NCI-H748 treated with DMSO at 0.1 percent for 48 hours (cell line): ENCODE measurements at regions not wholly inside any gene's neighbourhood (a gene's known extent, or its start where the extent isn't known, plus 50 kb on each side); places are given as distances from the start of the nearest gene placed in this dataset.
A peak's percentile ranks its signal among the peaks of the same experiment; 100 is the strongest.

ENCODE experiments used
- DNase-seq: peaks from one replicate; lab custom pipeline; 2025; lab: John Stamatoyannopoulos, UW

DNA sequence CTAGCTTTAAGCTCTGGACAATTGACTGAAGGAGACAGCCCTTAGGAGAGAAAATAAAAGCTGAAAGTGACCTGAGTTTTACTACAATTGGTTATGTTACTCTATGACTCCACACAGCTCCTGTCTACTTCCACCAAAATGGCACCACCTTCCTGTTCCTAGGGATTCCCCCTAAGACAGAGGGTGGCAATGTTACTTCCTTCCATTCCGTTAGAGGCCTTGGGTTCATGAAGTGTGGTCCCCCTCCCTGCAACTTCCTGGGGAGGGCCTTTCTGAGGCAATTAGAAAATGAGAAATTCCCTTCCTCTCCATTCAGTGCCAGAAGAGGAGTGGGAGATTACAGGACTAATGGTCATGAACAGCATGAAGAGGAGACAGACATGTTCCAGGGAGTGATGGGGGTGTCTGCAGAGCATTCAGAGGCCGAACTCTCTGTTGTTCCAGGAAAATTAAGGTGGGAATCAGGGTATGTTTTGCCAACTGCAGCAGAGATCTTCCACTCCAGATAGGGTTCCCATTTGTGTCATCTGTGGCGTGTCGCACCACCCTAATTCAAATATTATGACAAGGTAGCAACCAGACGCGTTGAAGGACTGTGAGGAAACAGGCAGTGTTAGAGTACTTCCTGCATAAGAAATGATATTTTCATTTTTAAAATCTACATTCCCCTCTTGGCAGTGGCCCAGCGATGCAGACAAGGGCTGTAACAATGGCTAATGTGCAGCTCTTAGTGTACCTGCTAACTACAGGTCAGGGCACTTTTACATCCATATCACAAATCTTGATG lies 53.1 kb upstream of the TRIM67 start:
- no peak for DNase-seq

- DNase-seq = no peak
These were observed 54.1 kb upstream of the TRIM67 start for GRCh38 chr1:231107600-231108326.

DNA sequence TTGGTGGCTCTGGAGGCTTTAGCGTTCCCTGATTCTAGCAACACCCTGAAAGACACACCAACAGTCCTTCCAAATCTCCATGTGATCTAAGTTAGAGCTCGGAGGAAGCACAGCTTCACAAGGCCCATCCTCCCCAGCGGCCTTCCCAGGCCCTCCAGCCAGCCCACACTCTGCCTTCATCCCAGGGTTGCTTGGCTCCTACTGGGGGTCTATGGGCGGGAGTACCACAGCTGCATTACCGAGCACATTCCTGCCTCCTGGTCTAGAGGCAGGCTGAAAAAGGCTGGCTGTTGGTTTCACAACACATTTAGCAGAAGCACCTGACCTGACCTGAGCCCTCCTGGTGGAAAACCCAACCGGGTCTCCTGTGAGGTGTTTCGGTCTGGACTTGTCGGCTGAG lies 54.7 kb upstream of the TRIM67 start:
- no peak for DNase-seq

DNA sequence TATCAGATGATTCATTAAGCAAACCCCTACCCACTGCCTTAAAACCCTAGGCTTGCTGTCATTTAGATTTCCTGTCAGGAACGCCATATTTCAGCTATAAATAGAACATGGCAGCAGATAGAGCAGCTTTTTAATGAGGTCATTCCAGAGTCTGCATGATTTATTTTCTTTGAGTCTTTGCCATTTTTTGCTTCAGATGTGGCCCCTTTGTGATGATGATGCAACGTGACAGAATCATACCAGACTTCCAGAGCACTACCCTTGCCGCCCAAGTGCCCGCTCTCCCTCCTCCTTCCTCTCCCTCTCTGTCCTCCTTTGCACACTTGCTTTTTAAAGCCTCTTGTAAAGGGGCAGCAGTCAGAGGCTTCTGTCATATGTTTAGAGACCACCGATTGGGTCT lies 55.5 kb upstream of the TRIM67 start:
- no peak for DNase-seq

DNA sequence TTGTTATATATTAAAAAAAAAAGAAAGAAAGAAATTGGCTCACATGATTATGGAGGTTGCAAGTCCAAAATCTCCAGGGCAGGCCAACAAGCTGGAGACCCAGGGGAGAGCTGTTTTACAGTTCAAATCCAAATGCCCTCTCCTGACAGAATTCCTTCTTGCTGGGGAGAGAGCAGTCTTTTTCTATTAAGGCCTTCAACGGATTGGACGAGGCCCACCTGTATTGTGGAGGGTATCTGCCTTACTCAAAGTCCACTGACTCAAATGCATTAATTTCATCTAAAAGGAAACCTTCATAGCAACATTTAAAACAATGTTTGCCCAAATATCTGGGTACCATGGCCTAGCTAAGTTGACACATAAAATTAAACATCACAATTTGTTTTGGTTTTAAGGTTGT lies 56.9 kb upstream of the TRIM67 start:
- DNase-seq = no peak

- no peak for DNase-seq
These were observed 57.9 kb upstream of the TRIM67 start for GRCh38 chr1:231103961-231104360.

- DNase-seq = no peak
These were observed 60.1 kb upstream of the FAM89A start for GRCh38 chr1:231099996-231100767.

DNA sequence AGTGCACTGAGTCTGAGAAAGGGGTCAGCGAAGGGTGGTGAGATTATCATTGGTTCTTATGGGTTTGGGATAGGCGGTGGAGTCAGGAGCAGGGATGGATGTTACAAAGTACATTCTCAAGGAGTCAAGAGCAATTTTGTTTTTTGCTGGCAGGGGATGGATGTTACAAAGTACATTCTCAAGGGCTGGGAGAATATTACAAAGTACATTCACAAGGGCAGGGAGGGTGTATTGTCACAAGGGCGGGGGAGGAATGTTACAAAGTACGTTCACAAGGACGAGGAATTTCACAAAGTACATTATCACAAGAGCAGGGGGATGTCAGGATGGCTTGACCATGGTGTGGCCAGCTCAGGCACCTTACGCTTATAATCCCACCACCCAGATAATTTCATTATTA lies 59.3 kb upstream of the FAM89A start:
- DNase-seq = no peak

DNA sequence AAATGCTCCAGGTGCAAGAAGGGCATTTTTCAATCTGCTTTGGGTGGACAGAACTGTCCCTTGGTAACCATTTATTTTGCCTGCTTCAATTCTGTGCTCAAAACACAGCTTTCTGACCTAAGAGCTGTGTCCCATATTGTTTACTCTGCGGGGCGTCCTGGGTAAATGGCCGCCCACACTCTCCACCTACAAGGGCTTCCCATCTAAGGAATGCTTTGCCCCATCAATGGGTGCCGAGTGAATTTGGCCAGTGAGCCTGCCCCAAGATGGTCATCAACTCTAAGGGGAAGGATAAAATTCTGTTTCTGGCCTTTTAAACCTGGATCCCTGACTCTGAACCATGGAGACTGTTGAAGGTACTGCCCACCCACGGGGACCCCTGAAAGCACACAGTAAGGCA lies 55.5 kb upstream of the FAM89A start:
- no peak for DNase-seq

- DNase-seq = no peak
These were observed 54.4 kb upstream of the FAM89A start for GRCh38 chr1:231094421-231094820.

- no peak for DNase-seq
These were observed 53.3 kb upstream of the FAM89A start for GRCh38 chr1:231093156-231093922.

- DNase-seq = no peak
These were observed 52.3 kb upstream of the FAM89A start for GRCh38 chr1:231092380-231092779.

- peak; percentile 46 for DNase-seq
These were observed 51.8 kb upstream of the FAM89A start for GRCh38 chr1:231091831-231092301.

GRCh38 chr1:231091415-231091814 lies 51.4 kb upstream of the FAM89A start:
- DNase-seq = no peak
